Loucy (cell line): ENCODE measurements at regions not wholly inside any gene's neighbourhood (a gene's known extent, or its start where the extent isn't known, plus 50 kb on each side); places are given as distances from the start of the nearest gene placed in this dataset.

ENCODE experiments used
- H2AFZ ChIP-seq: fragments of 200-600 bp; sonication (generic); 2 replicates; pipeline ENCODE4 v1.6.0; 2016; ENCODE audit warnings: antibody characterized with exemption, mild to moderate bottlenecking, low read length, moderate library complexity
- H3F3A ChIP-seq: fragments of 200-600 bp; 2 replicates; pipeline ENCODE4 v1.6.0; 2016; ENCODE audit warnings: antibody characterized with exemption, low read depth, mild to moderate bottlenecking
- H3K27me3 ChIP-seq: fragments of 200-600 bp; sonication (generic); 2 replicates; pipeline ENCODE4 v1.6.1; 2014; ENCODE audit warnings: low read length, mild to moderate bottlenecking; ENCODE audit not compliant: insufficient read depth, poor library complexity, severe bottlenecking
- H3K36me3 ChIP-seq: fragments of 200-600 bp; sonication (generic); 2 replicates; pipeline ENCODE4 v1.6.1; 2016; ENCODE audit warnings: low read length; ENCODE audit not compliant: insufficient read depth
- H3K4me1 ChIP-seq: fragments of 200-600 bp; sonication (generic); 2 replicates; pipeline ENCODE4 v1.5.1; 2014; ENCODE audit warnings: low read length, mild to moderate bottlenecking; ENCODE audit not compliant: insufficient read depth, poor library complexity, severe bottlenecking
- H3K4me2 ChIP-seq: fragments of 200-600 bp; sonication (generic); 2 replicates; pipeline ENCODE4 v1.6.0; 2014; ENCODE audit warnings: antibody characterized with exemption, low read length, low read depth, mild to moderate bottlenecking; ENCODE audit not compliant: poor library complexity, severe bottlenecking
- H3K4me3 ChIP-seq: fragments of 200-600 bp; sonication (generic); 2 replicates; pipeline ENCODE4 v1.5.1; 2014; ENCODE audit warnings: low read length, mild to moderate bottlenecking, mixed read lengths; ENCODE audit not compliant: poor library complexity, severe bottlenecking
- H3K79me2 ChIP-seq: fragments of 200-600 bp; sonication (generic); 2 replicates; pipeline ENCODE4 v1.6.1; 2014; ENCODE audit warnings: low read length; ENCODE audit not compliant: insufficient read depth
- H3K9ac ChIP-seq: fragments of 200-600 bp; sonication (generic); 2 replicates; pipeline ENCODE4 v1.6.0; 2014; ENCODE audit warnings: mild to moderate bottlenecking, low read depth, low read length, moderate library complexity; ENCODE audit not compliant: poor library complexity, severe bottlenecking
- H3K9me2 ChIP-seq: fragments of 200-600 bp; sonication (generic); replicated peaks from 2 replicates; pipeline ENCODE4 v1.6.1; 2016; ENCODE audit warnings: low read depth, low read length, mixed read lengths
- H3K9me3 ChIP-seq: fragments of 200-600 bp; sonication (generic); 2 replicates; pipeline ENCODE4 v1.6.1; 2014; ENCODE audit warnings: mild to moderate bottlenecking, antibody characterized with exemption, low read length, low read depth; ENCODE audit not compliant: insufficient read depth
- H4K20me1 ChIP-seq: fragments of 200-600 bp; sonication (generic); 2 replicates; pipeline ENCODE4 v1.6.0; 2014; ENCODE audit warnings: antibody characterized with exemption, low read length, mild to moderate bottlenecking; ENCODE audit not compliant: insufficient read depth, poor library complexity, severe bottlenecking
- CTCF ChIP-seq: fragments of 200-600 bp; sonication (generic); conservative IDR thresholded peaks from 2 replicates; pipeline ENCODE4 v1.5.1; 2014; ENCODE audit warnings: mild to moderate bottlenecking, antibody characterized with exemption, low read length
- EZH2phosphoT487 ChIP-seq: fragments of 200-600 bp; IDR thresholded peaks from 2 replicates; pipeline ENCODE4 v1.6.1; 2018; ENCODE audit warnings: antibody characterized with exemption, mild to moderate bottlenecking, moderate library complexity, borderline replicate concordance

- TF ChIP-seq EZH2phosphoT487: no peak
- TF ChIP-seq CTCF: no peak
- Histone ChIP-seq H3K9ac (no peak overlapping the region), H3K9me3 (no peaks in the 10 kb centered on the region), H3K36me3 (no peaks in the 10 kb centered on the region), H4K20me1 (no peaks in the 10 kb centered on the region), H3K4me1 (no peaks in the 10 kb centered on the region), H3K27me3 (no peaks in the 10 kb centered on the region), H3K4me2 (no peak overlapping the region), H3K4me3 (no peak overlapping the region), H3K9me2 (0 out of 2 replicates have a peak, but pooled peaks cover 8% of the 10 kb centered on the region), H3K79me2 (no peaks in the 10 kb centered on the region), H3F3A (no peaks in the 10 kb centered on the region), H2AFZ (no peak overlapping the region)
Observed at GRCh38 chr7:54883576-54883975, 124.6 kb upstream of the SEC61G start.

- TF ChIP-seq EZH2phosphoT487: no peak
- no peak for TF ChIP-seq CTCF
- no peak overlapping the region for H3K4me2 ChIP-seq
- H3K9me2 ChIP-seq: 0 out of 2 replicates have a peak, but pooled peaks cover 8% of the 10 kb centered on the region
- no peaks in the 10 kb centered on the region for H3K36me3 ChIP-seq
- H3K27me3 ChIP-seq: no peaks in the 10 kb centered on the region
- no peaks in the 10 kb centered on the region for H3K9me3 ChIP-seq
- H3K9ac ChIP-seq: no peak overlapping the region
- no peak overlapping the region for H3K4me3 ChIP-seq
- H3F3A ChIP-seq: no peaks in the 10 kb centered on the region
- H2AFZ ChIP-seq: no peak overlapping the region
- no peaks in the 10 kb centered on the region for H3K79me2 ChIP-seq
- H3K4me1 ChIP-seq: no peaks in the 10 kb centered on the region
- H4K20me1 ChIP-seq: no peaks in the 10 kb centered on the region
Observed at GRCh38 chr7:54885285-54885684, 126.3 kb upstream of the SEC61G start.

- Histone ChIP-seq H3K9me3 (no peaks in the 10 kb centered on the region), H3K79me2 (no peaks in the 10 kb centered on the region), H3F3A (no peaks in the 10 kb centered on the region), H3K4me3 (no peak overlapping the region), H3K4me1 (no peaks in the 10 kb centered on the region), H3K9me2 (0 out of 2 replicates have a peak, but pooled peaks cover 8% of the 10 kb centered on the region), H4K20me1 (no peaks in the 10 kb centered on the region), H3K27me3 (no peaks in the 10 kb centered on the region), H3K36me3 (no peaks in the 10 kb centered on the region), H3K9ac (no peak overlapping the region), H3K4me2 (no peak overlapping the region), H2AFZ (no peak overlapping the region)
- TF ChIP-seq EZH2phosphoT487: no peak
- TF ChIP-seq CTCF: no peak
Observed at GRCh38 chr7:54888067-54888733, 129.2 kb upstream of the SEC61G start.
